ENCODE measurements at regions not wholly inside any gene's neighbourhood (a gene's known extent, or its start where the extent isn't known, plus 50 kb on each side); places are given as distances from the start of the nearest gene placed in this dataset.

DNA sequence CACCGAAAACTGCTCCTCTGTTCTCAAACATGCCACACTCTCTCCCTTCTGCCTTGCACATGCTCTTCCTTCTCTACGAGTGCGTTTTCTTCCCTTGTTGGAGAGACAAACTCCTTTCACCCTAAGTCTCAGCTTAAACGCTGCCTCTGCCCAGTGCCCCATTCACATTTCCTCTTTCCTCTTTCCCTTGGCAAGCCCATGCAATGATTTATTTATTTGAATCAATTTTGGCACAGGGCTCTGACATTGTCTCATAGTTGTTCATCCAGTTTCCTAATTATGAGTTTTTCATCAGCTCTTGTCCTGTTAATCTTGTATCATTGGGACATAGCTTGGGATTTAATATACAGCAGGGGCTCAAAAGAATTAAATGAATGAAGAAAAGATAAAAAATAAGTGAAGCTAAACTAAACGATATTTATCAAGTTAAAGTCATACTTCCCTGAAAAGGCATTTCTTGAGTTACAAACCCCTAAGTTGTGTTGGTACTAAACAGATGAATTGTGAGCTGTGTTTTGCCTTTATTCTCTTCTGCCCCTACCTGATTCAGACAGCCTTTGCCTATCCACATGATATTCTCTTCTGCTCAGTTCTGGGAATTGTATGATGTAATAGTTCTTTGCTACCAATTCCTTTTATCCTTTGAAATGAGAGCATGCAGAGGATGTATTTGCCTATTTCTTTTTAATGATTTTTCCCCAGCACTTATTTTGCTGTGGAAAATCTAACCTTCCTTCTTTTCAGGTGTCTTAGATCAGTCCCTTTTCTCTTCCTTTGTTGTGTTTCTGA is 704.4 kb downstream of the UTRN start:
- TF ChIP-seq, protein P1, sequence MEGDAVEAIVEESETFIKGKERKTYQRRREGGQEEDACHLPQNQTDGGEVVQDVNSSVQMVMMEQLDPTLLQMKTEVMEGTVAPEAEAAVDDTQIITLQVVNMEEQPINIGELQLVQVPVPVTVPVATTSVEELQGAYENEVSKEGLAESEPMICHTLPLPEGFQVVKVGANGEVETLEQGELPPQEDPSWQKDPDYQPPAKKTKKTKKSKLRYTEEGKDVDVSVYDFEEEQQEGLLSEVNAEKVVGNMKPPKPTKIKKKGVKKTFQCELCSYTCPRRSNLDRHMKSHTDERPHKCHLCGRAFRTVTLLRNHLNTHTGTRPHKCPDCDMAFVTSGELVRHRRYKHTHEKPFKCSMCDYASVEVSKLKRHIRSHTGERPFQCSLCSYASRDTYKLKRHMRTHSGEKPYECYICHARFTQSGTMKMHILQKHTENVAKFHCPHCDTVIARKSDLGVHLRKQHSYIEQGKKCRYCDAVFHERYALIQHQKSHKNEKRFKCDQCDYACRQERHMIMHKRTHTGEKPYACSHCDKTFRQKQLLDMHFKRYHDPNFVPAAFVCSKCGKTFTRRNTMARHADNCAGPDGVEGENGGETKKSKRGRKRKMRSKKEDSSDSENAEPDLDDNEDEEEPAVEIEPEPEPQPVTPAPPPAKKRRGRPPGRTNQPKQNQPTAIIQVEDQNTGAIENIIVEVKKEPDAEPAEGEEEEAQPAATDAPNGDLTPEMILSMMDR (IDR thresholded peaks at IDR 0.05): no peak
- no peak for TF ChIP-seq POLR2A (IDR thresholded peaks at IDR 0.05)

Data from Peyer's patch (tissue), 4 donors.